Loucy (cell line): ENCODE measurements at regions not wholly inside any gene's neighbourhood (a gene's known extent, or its start where the extent isn't known, plus 50 kb on each side); places are given as distances from the start of the nearest gene placed in this dataset.

Experiments
- H2AFZ ChIP-seq: fragments of 200-600 bp; sonication (generic); 2 replicates; pipeline ENCODE4 v1.6.0; 2016; ENCODE audit warnings: antibody characterized with exemption, mild to moderate bottlenecking, low read length, moderate library complexity
- H3F3A ChIP-seq: fragments of 200-600 bp; 2 replicates; pipeline ENCODE4 v1.6.0; 2016; ENCODE audit warnings: antibody characterized with exemption, low read depth, mild to moderate bottlenecking
- H3K27me3 ChIP-seq: fragments of 200-600 bp; sonication (generic); 2 replicates; pipeline ENCODE4 v1.6.1; 2014; ENCODE audit warnings: low read length, mild to moderate bottlenecking; ENCODE audit not compliant: insufficient read depth, poor library complexity, severe bottlenecking
- H3K36me3 ChIP-seq: fragments of 200-600 bp; sonication (generic); 2 replicates; pipeline ENCODE4 v1.6.1; 2016; ENCODE audit warnings: low read length; ENCODE audit not compliant: insufficient read depth
- H3K4me1 ChIP-seq: fragments of 200-600 bp; sonication (generic); 2 replicates; pipeline ENCODE4 v1.5.1; 2014; ENCODE audit warnings: low read length, mild to moderate bottlenecking; ENCODE audit not compliant: insufficient read depth, poor library complexity, severe bottlenecking
- H3K4me2 ChIP-seq: fragments of 200-600 bp; sonication (generic); 2 replicates; pipeline ENCODE4 v1.6.0; 2014; ENCODE audit warnings: antibody characterized with exemption, low read length, low read depth, mild to moderate bottlenecking; ENCODE audit not compliant: poor library complexity, severe bottlenecking
- H3K4me3 ChIP-seq: fragments of 200-600 bp; sonication (generic); 2 replicates; pipeline ENCODE4 v1.5.1; 2014; ENCODE audit warnings: low read length, mild to moderate bottlenecking, mixed read lengths; ENCODE audit not compliant: poor library complexity, severe bottlenecking
- H3K79me2 ChIP-seq: fragments of 200-600 bp; sonication (generic); 2 replicates; pipeline ENCODE4 v1.6.1; 2014; ENCODE audit warnings: low read length; ENCODE audit not compliant: insufficient read depth
- H3K9ac ChIP-seq: fragments of 200-600 bp; sonication (generic); 2 replicates; pipeline ENCODE4 v1.6.0; 2014; ENCODE audit warnings: mild to moderate bottlenecking, low read depth, low read length, moderate library complexity; ENCODE audit not compliant: poor library complexity, severe bottlenecking
- H3K9me2 ChIP-seq: fragments of 200-600 bp; sonication (generic); replicated peaks from 2 replicates; pipeline ENCODE4 v1.6.1; 2016; ENCODE audit warnings: low read depth, low read length, mixed read lengths
- H3K9me3 ChIP-seq: fragments of 200-600 bp; sonication (generic); 2 replicates; pipeline ENCODE4 v1.6.1; 2014; ENCODE audit warnings: mild to moderate bottlenecking, antibody characterized with exemption, low read length, low read depth; ENCODE audit not compliant: insufficient read depth
- H4K20me1 ChIP-seq: fragments of 200-600 bp; sonication (generic); 2 replicates; pipeline ENCODE4 v1.6.0; 2014; ENCODE audit warnings: antibody characterized with exemption, low read length, mild to moderate bottlenecking; ENCODE audit not compliant: insufficient read depth, poor library complexity, severe bottlenecking
- EZH2phosphoT487 ChIP-seq: fragments of 200-600 bp; IDR thresholded peaks from 2 replicates; pipeline ENCODE4 v1.6.1; 2018; ENCODE audit warnings: antibody characterized with exemption, mild to moderate bottlenecking, moderate library complexity, borderline replicate concordance
- TF ChIP-seq, protein P1 (sequence below): fragments of 200-600 bp; sonication (generic); conservative IDR thresholded peaks from 2 replicates; pipeline ENCODE4 v1.5.1; 2014; ENCODE audit warnings: mild to moderate bottlenecking, antibody characterized with exemption, low read length

DNA sequence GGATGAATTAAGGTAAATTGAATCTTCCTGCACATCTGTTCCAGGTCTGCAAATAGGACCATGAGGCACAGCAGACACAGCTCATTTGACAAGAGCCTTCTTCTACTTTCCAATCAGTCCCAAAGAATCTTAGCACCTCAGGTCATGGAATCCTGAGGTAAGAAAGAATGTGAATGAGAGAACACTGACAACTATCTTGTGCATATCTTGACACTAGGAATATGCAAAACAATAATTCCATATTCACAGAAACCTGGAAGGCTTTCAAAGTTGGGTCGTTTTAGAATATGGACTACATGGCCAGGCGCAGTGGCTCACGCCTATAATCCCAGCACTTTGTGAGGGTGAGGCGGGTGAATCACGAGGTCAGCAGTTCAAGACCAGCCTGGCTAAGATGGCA, 1009.4 kb upstream of the GOT2 start:
- H3K79me2 ChIP-seq: no peaks in the 10 kb centered on the region
- H3K36me3 ChIP-seq: no peaks in the 10 kb centered on the region
- TF ChIP-seq EZH2phosphoT487: no peak
- TF ChIP-seq, protein P1, sequence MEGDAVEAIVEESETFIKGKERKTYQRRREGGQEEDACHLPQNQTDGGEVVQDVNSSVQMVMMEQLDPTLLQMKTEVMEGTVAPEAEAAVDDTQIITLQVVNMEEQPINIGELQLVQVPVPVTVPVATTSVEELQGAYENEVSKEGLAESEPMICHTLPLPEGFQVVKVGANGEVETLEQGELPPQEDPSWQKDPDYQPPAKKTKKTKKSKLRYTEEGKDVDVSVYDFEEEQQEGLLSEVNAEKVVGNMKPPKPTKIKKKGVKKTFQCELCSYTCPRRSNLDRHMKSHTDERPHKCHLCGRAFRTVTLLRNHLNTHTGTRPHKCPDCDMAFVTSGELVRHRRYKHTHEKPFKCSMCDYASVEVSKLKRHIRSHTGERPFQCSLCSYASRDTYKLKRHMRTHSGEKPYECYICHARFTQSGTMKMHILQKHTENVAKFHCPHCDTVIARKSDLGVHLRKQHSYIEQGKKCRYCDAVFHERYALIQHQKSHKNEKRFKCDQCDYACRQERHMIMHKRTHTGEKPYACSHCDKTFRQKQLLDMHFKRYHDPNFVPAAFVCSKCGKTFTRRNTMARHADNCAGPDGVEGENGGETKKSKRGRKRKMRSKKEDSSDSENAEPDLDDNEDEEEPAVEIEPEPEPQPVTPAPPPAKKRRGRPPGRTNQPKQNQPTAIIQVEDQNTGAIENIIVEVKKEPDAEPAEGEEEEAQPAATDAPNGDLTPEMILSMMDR: no peak
- H3K4me3 ChIP-seq: no peak overlapping the region
- no peaks in the 10 kb centered on the region for H3K4me1 ChIP-seq
- H3F3A ChIP-seq: no peaks in the 10 kb centered on the region
- H3K9ac ChIP-seq: no peak overlapping the region
- no peaks in the 10 kb centered on the region for H3K9me2 ChIP-seq
- no peaks in the 10 kb centered on the region for H3K9me3 ChIP-seq
- H3K4me2 ChIP-seq: no peak overlapping the region
- no peak overlapping the region for H2AFZ ChIP-seq
- H4K20me1 ChIP-seq: no peaks in the 10 kb centered on the region
- H3K27me3 ChIP-seq: no peaks in the 10 kb centered on the region

DNA sequence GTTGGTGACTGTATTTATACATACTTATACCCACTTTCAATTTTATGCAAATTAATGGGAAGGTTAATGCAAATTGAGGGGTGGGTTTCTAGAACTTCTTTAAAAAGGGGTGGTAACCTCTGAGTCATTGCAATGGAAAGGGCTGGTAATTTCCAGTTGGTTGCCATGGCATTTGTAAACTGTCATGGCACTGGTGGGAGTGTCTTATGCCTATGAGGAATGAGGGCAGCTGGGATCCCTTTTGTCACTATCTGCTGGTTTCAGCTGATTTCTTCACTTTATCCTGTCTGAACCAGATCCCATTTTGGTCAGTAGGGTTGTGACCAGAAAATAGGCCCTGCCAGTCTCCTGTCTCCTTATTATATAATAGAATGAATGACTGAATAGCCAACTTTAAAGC, 1006.7 kb upstream of the GOT2 start:
- Histone ChIP-seq H3K9me3 (no peaks in the 10 kb centered on the region), H3K4me3 (no peak overlapping the region), H3K79me2 (no peaks in the 10 kb centered on the region), H3K9me2 (0 out of 2 replicates have a peak, but pooled peaks cover 6% of the 10 kb centered on the region), H2AFZ (no peak overlapping the region), H3F3A (no peaks in the 10 kb centered on the region), H3K27me3 (no peaks in the 10 kb centered on the region), H4K20me1 (no peaks in the 10 kb centered on the region), H3K4me1 (no peaks in the 10 kb centered on the region), H3K4me2 (no peak overlapping the region), H3K9ac (no peak overlapping the region), H3K36me3 (no peaks in the 10 kb centered on the region)
- TF ChIP-seq, protein P1: no peak
- TF ChIP-seq EZH2phosphoT487: no peak

DNA sequence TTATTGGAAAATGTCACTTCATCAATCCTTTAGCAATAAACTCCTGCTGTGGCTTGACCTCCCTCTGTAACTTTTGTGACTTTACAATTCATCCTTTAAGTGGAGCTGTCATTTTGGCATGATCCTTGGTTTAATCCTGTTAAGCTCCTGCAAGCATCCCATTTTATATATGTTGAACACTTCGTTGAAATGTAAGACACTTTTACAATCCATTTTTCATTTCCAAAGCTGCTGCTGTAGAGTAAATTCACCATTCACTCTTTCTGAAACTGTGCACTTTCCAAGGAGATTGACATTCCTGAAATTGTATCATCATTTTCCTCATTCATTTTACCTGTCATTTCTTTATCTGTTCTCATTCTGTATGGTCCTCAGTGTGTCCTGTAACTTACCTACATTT, 1003.2 kb upstream of the GOT2 start:
- 0 out of 2 replicates have a peak, but pooled peaks cover 6% of the 10 kb centered on the region for H3K9me2 ChIP-seq
- no peaks in the 10 kb centered on the region for H3K9me3 ChIP-seq
- no peaks in the 10 kb centered on the region for H4K20me1 ChIP-seq
- no peaks in the 10 kb centered on the region for H3F3A ChIP-seq
- H2AFZ ChIP-seq: no peak overlapping the region
- no peaks in the 10 kb centered on the region for H3K27me3 ChIP-seq
- no peaks in the 10 kb centered on the region for H3K4me1 ChIP-seq
- no peak overlapping the region for H3K4me3 ChIP-seq
- no peaks in the 10 kb centered on the region for H3K36me3 ChIP-seq
- no peak overlapping the region for H3K4me2 ChIP-seq
- H3K79me2 ChIP-seq: no peaks in the 10 kb centered on the region
- H3K9ac ChIP-seq: no peak overlapping the region
- TF ChIP-seq, protein P1: no peak
- no peak for TF ChIP-seq EZH2phosphoT487
